ENCODE measurements at regions not wholly inside any gene's neighbourhood (a gene's known extent, or its start where the extent isn't known, plus 50 kb on each side); places are given as distances from the start of the nearest gene placed in this dataset.

- Mint-ChIP-seq H3K27me3 (ENCODE audit: insufficient read depth, unreplicated experiment) (no peaks in the 10 kb centered on the region), H3K4me1 (ENCODE audit: insufficient read depth, unreplicated experiment) (no peaks in the 10 kb centered on the region), H3K4me3 (ENCODE audit: unreplicated experiment) (no peak overlapping the region), H3K9me3 (ENCODE audit: unreplicated experiment) (no peaks in the 10 kb centered on the region), H3K27ac (ENCODE audit: low read depth, unreplicated experiment) (no peak overlapping the region), H3K36me3 (ENCODE audit: insufficient read depth, unreplicated experiment) (no peaks in the 10 kb centered on the region)
- TF ChIP-seq CTCF (IDR thresholded peaks at IDR 0.05; ENCODE audit: unreplicated experiment): no peak
- intact Hi-C loops (cut with micrococcal nuclease): no loop called here
- no TSS peak for BruUV-seq (replicated peaks)
- ChIA-PET CTCF (interaction anchor here (0.6 to 1.6 kb wide), 2 partner anchors 14 to 83 kb away, joined by 3 read pairs; no protein-coding TSS in a partner anchor), POLR2A (no interaction called here)
- DNase-seq (ENCODE audit: unreplicated experiment): peak; percentile 29
Observed at GRCh38 chr6:15948930-15949900, 179.7 kb upstream of the MYLIP start.

- POLR2A ChIA-PET: no interaction called here
- H3K9me3 Mint-ChIP-seq (ENCODE audit: unreplicated experiment): no peaks in the 10 kb centered on the region
- H3K4me3 Mint-ChIP-seq (ENCODE audit: unreplicated experiment): no peak overlapping the region
- H3K36me3 Mint-ChIP-seq (ENCODE audit: insufficient read depth, unreplicated experiment): no peaks in the 10 kb centered on the region
- DNase-seq (ENCODE audit: unreplicated experiment): no peak
- CTCF ChIA-PET: interaction anchor here (0.7 kb wide), 1 partner anchor 1556 kb away, joined by 4 read pairs; no protein-coding TSS in a partner anchor
- no peaks in the 10 kb centered on the region for H3K27me3 Mint-ChIP-seq (ENCODE audit: insufficient read depth, unreplicated experiment)
- H3K4me1 Mint-ChIP-seq (ENCODE audit: insufficient read depth, unreplicated experiment): no peaks in the 10 kb centered on the region
- intact Hi-C loops (cut with micrococcal nuclease): no loop called here
- no peak overlapping the region for H3K27ac Mint-ChIP-seq (ENCODE audit: low read depth, unreplicated experiment)
- no peak for TF ChIP-seq CTCF (IDR thresholded peaks at IDR 0.05; ENCODE audit: unreplicated experiment)
- no TSS peak for BruUV-seq (replicated peaks)
Observed at GRCh38 chr6:15947923-15948322, 181.0 kb upstream of the MYLIP start.

- ChIA-PET POLR2A (no interaction called here), CTCF (interaction anchor here (0.6 to 0.7 kb wide), 2 partner anchors 263 to 1556 kb away, joined by 3 to 4 read pairs; no protein-coding TSS in a partner anchor)
- Mint-ChIP-seq H3K9me3 (ENCODE audit: unreplicated experiment) (no peaks in the 10 kb centered on the region), H3K4me3 (ENCODE audit: unreplicated experiment) (no peak overlapping the region), H3K36me3 (ENCODE audit: insufficient read depth, unreplicated experiment) (no peaks in the 10 kb centered on the region), H3K27me3 (ENCODE audit: insufficient read depth, unreplicated experiment) (no peaks in the 10 kb centered on the region), H3K4me1 (ENCODE audit: insufficient read depth, unreplicated experiment) (no peaks in the 10 kb centered on the region), H3K27ac (ENCODE audit: low read depth, unreplicated experiment) (no peak overlapping the region)
- DNase-seq (ENCODE audit: unreplicated experiment): no peak
- no TSS peak for BruUV-seq (replicated peaks)
- intact Hi-C loops (cut with micrococcal nuclease): no loop called here
- TF ChIP-seq CTCF (IDR thresholded peaks at IDR 0.05; ENCODE audit: unreplicated experiment): no peak
Observed at GRCh38 chr6:15947436-15947835, 181.4 kb upstream of the MYLIP start.

- Mint-ChIP-seq H3K36me3 (ENCODE audit: insufficient read depth, unreplicated experiment) (no peaks in the 10 kb centered on the region), H3K27ac (ENCODE audit: low read depth, unreplicated experiment) (no peak overlapping the region), H3K4me3 (ENCODE audit: unreplicated experiment) (no peak overlapping the region), H3K27me3 (ENCODE audit: insufficient read depth, unreplicated experiment) (no peaks in the 10 kb centered on the region), H3K4me1 (ENCODE audit: insufficient read depth, unreplicated experiment) (no peaks in the 10 kb centered on the region), H3K9me3 (ENCODE audit: unreplicated experiment) (no peaks in the 10 kb centered on the region)
- ChIA-PET CTCF (interaction anchor here (0.6 kb wide), 1 partner anchor 264 kb away, joined by 3 read pairs; no protein-coding TSS in a partner anchor), POLR2A (no interaction called here)
- BruUV-seq (replicated peaks): no TSS peak
- no peak for DNase-seq (ENCODE audit: unreplicated experiment)
- no peak for TF ChIP-seq CTCF (IDR thresholded peaks at IDR 0.05; ENCODE audit: unreplicated experiment)
- intact Hi-C loops (cut with micrococcal nuclease): no loop called here
Observed at GRCh38 chr6:15946701-15947385, 182.0 kb upstream of the MYLIP start.

All from MCF 10A (cell line).